Prostate gland (tissue), 2 donors: ENCODE measurements at regions not wholly inside any gene's neighbourhood (a gene's known extent, or its start where the extent isn't known, plus 50 kb on each side); places are given as distances from the start of the nearest gene placed in this dataset.

ENCODE experiments used
- DNase-seq: peaks from one replicate; pipeline ENCODE4 v3.0.0-alpha.2; 2019; ENCODE audit warnings: low spot score
- H3K27ac ChIP-seq, 2 donors: fragments of 200-600 bp; sonication (generic); 2 replicates each; pipeline ENCODE4 v1.5.1; 2017 to 2019
- H3K27me3 ChIP-seq: fragments of 200-600 bp; sonication (generic); replicated peaks from 2 replicates; pipeline ENCODE4 v1.5.1; 2019; ENCODE audit not compliant: insufficient read depth
- H3K36me3 ChIP-seq, 2 donors: fragments of 200-600 bp; sonication (generic); 1 replicate in 1 of 2; 2 replicates in 1 of 2; pipeline versions ENCODE4 v1.5.1 to v1.8.1; 2017 to 2019
- H3K4me1 ChIP-seq: fragments of 200-600 bp; sonication (generic); replicated peaks from 2 replicates; pipeline ENCODE4 v1.5.1; 2019
- H3K4me3 ChIP-seq, 2 donors: fragments of 200-600 bp; sonication (generic); 2 replicates each; pipeline ENCODE4 v1.5.1; 2017 to 2019
- H3K9me3 ChIP-seq: fragments of 200-600 bp; sonication (generic); 2 replicates; pipeline ENCODE4 v1.5.1; 2017
- CTCF ChIP-seq, 4 experiments: fragments of 200-600 bp in 2 of 4; fragments of 450-650 bp in 2 of 4; sonication (generic) in 2 of 4; IDR thresholded peaks; 1 replicate in 3 of 4; 2 replicates in 1 of 4; pipeline ENCODE4 v1.5.1; 2016 to 2019; ENCODE audit warnings: antibody characterized with exemption in 4 of 4, mild to moderate bottlenecking in 2 of 4, moderate library complexity in 2 of 4
- POLR2A ChIP-seq: fragments of 450-650 bp; IDR thresholded peaks from one replicate; pipeline ENCODE4 v1.6.1; 2016; ENCODE audit warnings: antibody characterized with exemption, mild to moderate bottlenecking
- POLR2AphosphoS5 ChIP-seq: sonication (generic); formaldehyde crosslinking; IDR thresholded peaks from one replicate; pipeline ENCODE4 v1.6.1; 2017; ENCODE audit warnings: antibody characterized with exemption
- WGBS: methylation state at CpG from one replicate; pipeline ENCODE4 v1.1.5; 2018; 5-methylcytosine and 5-hydroxymethylcytosine counted together
- intact Hi-C: fragments of 100-400 bp; cut with DNase I; formaldehyde crosslinking; loops from one replicate; pipeline ENCODE4 v1.14.2; 2022

- WGBS, result 94% methylated on average over 1 of the region's 1 CpG
- DNase-seq, result no peak
- TF ChIP-seq CTCF (IDR thresholded peaks at IDR 0.05) (no peak), POLR2AphosphoS5 (no peak), POLR2A (no peak)
- no peaks in the 10 kb centered on the region for H3K9me3 ChIP-seq
- H3K36me3 ChIP-seq, result no peaks in the 10 kb centered on the region
- intact Hi-C loops, result no loop called here
- no peaks in the 10 kb centered on the region for H3K27me3 ChIP-seq
- no peaks in the 10 kb centered on the region for H3K4me1 ChIP-seq
- no peak overlapping the region for H3K27ac ChIP-seq
- no peak overlapping the region for H3K4me3 ChIP-seq
These were observed 919.2 kb downstream of the STIM2 start for GRCh38 chr4:27779827-27780226.

GRCh38 chr4:27787195-27787594 is 926.6 kb downstream of the STIM2 start:
- TF ChIP-seq POLR2A (no peak), POLR2AphosphoS5 (no peak), CTCF (IDR thresholded peaks at IDR 0.05) (no peak)
- WGBS, result 43% methylated on average over 2 of the region's 2 CpGs
- no peak overlapping the region for H3K4me3 ChIP-seq
- no peak for DNase-seq
- H3K27ac ChIP-seq, result no peak overlapping the region
- H3K27me3 ChIP-seq, result no peaks in the 10 kb centered on the region
- no peaks in the 10 kb centered on the region for H3K4me1 ChIP-seq
- H3K36me3 ChIP-seq, result no peaks in the 10 kb centered on the region
- intact Hi-C loops, result no loop called here
- no peaks in the 10 kb centered on the region for H3K9me3 ChIP-seq

- intact Hi-C loops, result no loop called here
- TF ChIP-seq CTCF (IDR thresholded peaks at IDR 0.05), result no peak
- no peak for TF ChIP-seq POLR2AphosphoS5
- TF ChIP-seq POLR2A, result no peak
- WGBS, result 65% methylated on average over 6 of the region's 6 CpGs
- H3K27me3 ChIP-seq, result no peaks in the 10 kb centered on the region
- no peak overlapping the region for H3K27ac ChIP-seq
- H3K9me3 ChIP-seq, result no peaks in the 10 kb centered on the region
- no peaks in the 10 kb centered on the region for H3K4me1 ChIP-seq
- no peak overlapping the region for H3K4me3 ChIP-seq
- no peaks in the 10 kb centered on the region for H3K36me3 ChIP-seq
- no peak for DNase-seq
These were observed 929.1 kb downstream of the STIM2 start for GRCh38 chr4:27789773-27790172.

- DNase-seq, result no peak
- no peaks in the 10 kb centered on the region for H3K9me3 ChIP-seq
- no peaks in the 10 kb centered on the region for H3K27me3 ChIP-seq
- 68% methylated on average over 5 of the region's 5 CpGs for WGBS
- H3K4me3 ChIP-seq, result no peak overlapping the region
- intact Hi-C loops, result no loop called here
- H3K4me1 ChIP-seq, result no peaks in the 10 kb centered on the region
- no peaks in the 10 kb centered on the region for H3K36me3 ChIP-seq
- TF ChIP-seq POLR2AphosphoS5 (no peak), CTCF (IDR thresholded peaks at IDR 0.05) (no peak), POLR2A (no peak)
- no peak overlapping the region for H3K27ac ChIP-seq
These were observed 930.3 kb downstream of the STIM2 start for GRCh38 chr4:27790911-27791310.

GRCh38 chr4:27791640-27792039 is 931.0 kb downstream of the STIM2 start:
- WGBS, result 80% methylated on average over 4 of the region's 4 CpGs
- intact Hi-C loops, result no loop called here
- H3K9me3 ChIP-seq, result no peaks in the 10 kb centered on the region
- TF ChIP-seq CTCF (IDR thresholded peaks at IDR 0.05) (no peak), POLR2AphosphoS5 (no peak), POLR2A (no peak)
- no peak for DNase-seq
- H3K27ac ChIP-seq, result no peak overlapping the region
- H3K36me3 ChIP-seq, result no peaks in the 10 kb centered on the region
- no peaks in the 10 kb centered on the region for H3K27me3 ChIP-seq
- no peak overlapping the region for H3K4me3 ChIP-seq
- H3K4me1 ChIP-seq, result no peaks in the 10 kb centered on the region
